SU-DHL-6 (cell line): ENCODE measurements at regions not wholly inside any gene's neighbourhood (a gene's known extent, or its start where the extent isn't known, plus 50 kb on each side); places are given as distances from the start of the nearest gene placed in this dataset.

Experiments used
- EZH2phosphoT487 ChIP-seq: fragments of 200-600 bp; sonication (generic), shearing (Covaris generic); conservative IDR thresholded peaks from 2 replicates; pipeline ENCODE4 v1.6.1; 2018; ENCODE audit warnings: mild to moderate bottlenecking, antibody characterized with exemption, low read length, moderate library complexity, mixed read lengths
- TF ChIP-seq, protein P1 (sequence below): fragments of 200-600 bp; sonication (generic); IDR thresholded peaks from one replicate; pipeline ENCODE4 v1.5.1; 2017; ENCODE audit warnings: antibody characterized with exemption, mild to moderate bottlenecking, low read length, moderate library complexity; ENCODE audit not compliant: insufficient read depth, poor library complexity, severe bottlenecking

DNA sequence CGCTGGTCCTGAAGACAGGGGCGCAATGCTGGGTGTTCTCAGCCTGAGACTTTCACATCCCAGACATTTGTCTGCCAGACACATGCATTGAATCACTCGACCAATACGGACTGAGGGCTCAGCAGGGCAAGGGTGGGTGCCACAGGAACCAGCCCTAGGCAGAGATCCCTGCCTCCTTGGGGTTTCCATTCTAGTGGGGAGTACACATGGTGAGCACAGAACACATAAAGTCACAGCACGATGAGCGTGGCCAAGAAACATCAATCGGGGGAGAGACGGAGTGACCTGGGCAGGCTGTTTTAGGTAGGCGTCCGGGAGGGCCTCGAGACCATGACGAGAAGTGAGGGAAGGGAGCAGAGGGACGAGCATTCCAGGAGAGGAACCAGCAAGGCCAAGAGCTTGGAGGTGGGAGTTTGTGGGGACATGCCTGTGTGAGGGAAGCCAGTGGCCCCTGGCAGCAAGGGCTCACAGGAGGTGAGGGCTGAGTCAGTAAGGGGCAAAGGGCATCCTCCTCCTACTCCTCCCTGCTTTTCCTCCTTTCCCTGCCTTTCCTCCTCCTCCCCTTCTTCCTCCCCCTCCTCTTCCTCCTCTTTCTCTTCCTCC, 126.3 kb upstream of the PEG3 start:
- TF ChIP-seq, protein P1, sequence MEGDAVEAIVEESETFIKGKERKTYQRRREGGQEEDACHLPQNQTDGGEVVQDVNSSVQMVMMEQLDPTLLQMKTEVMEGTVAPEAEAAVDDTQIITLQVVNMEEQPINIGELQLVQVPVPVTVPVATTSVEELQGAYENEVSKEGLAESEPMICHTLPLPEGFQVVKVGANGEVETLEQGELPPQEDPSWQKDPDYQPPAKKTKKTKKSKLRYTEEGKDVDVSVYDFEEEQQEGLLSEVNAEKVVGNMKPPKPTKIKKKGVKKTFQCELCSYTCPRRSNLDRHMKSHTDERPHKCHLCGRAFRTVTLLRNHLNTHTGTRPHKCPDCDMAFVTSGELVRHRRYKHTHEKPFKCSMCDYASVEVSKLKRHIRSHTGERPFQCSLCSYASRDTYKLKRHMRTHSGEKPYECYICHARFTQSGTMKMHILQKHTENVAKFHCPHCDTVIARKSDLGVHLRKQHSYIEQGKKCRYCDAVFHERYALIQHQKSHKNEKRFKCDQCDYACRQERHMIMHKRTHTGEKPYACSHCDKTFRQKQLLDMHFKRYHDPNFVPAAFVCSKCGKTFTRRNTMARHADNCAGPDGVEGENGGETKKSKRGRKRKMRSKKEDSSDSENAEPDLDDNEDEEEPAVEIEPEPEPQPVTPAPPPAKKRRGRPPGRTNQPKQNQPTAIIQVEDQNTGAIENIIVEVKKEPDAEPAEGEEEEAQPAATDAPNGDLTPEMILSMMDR: no peak
- no peak for TF ChIP-seq EZH2phosphoT487
